A549 (cell line): ENCODE measurements at regions not wholly inside any gene's neighbourhood (a gene's known extent, or its start where the extent isn't known, plus 50 kb on each side); places are given as distances from the start of the nearest gene placed in this dataset.

Source experiments
- ATAC-seq, 2 experiments: fragments of 200-7000 bp in 1 of 2; fragments of >200 bp in 1 of 2; cut with Nextera tagmentation in 1 of 2; cut with Tn5 transposase in 1 of 2; 3 replicates each; pipeline versions ENCODE4 v1.8.0 to v1.9.1; 2018 to 2020; ENCODE audit warnings: mild to moderate bottlenecking in 1 of 2, moderate library complexity in 1 of 2
- CTCF ChIA-PET: fragments of 300-600 bp; sonication (Branson Sonifier 250); formaldehyde crosslinking; extraction: SDS; loops from one replicate; lab custom pipeline; 2021; ENCODE audit warnings: antibody characterized with exemption, inconsistent platforms; lab: Yijun Ruan, JAX
- POLR2A ChIA-PET: fragments of 350-600 bp; formaldehyde crosslinking; extraction: SDS; loops from one replicate; lab custom pipeline; 2021; ENCODE audit warnings: antibody characterized with exemption, inconsistent platforms; lab: Yijun Ruan, JAX
- DNase-seq, 2 experiments: peaks; one replicate each; pipeline versions ENCODE4 v3.0.0 to v3.0.0-alpha.2; 2011 to 2016; ENCODE audit warnings: low read depth in 1 of 2, low spot score in 1 of 2
- FAIRE-seq: peaks from 2 replicates; lab custom pipeline; 2011; peaks lifted over from hg19 to GRCh38; lab: Jason Lieb, UNC
- H3K27ac ChIP-seq, 2 experiments: fragments of >200 bp; sonication (Bioruptor Twin); formaldehyde crosslinking; 3 replicates each; pipeline ENCODE4 v1.5.1; 2016 to 2017
- H3K4me1 ChIP-seq: fragments of >200 bp; sonication (Bioruptor Twin); formaldehyde crosslinking; 3 replicates; pipeline ENCODE4 v1.6.1; 2016
- H3K4me2 ChIP-seq: fragments of >200 bp; sonication (Bioruptor Twin); formaldehyde crosslinking; 3 replicates; pipeline ENCODE4 v1.6.1; 2016
- H3K4me3 ChIP-seq: fragments of >200 bp; sonication (Bioruptor Twin); formaldehyde crosslinking; 3 replicates; pipeline ENCODE4 v1.5.1; 2016
- H3K9me3 ChIP-seq: fragments of >200 bp; sonication (Bioruptor Twin); formaldehyde crosslinking; 3 replicates; pipeline ENCODE4 v1.6.1; 2016
- CBX2 ChIP-seq: fragments of 200-600 bp; sonication (generic); IDR thresholded peaks from 2 replicates; pipeline ENCODE4 v1.6.1; 2016; ENCODE audit warnings: low read depth, mild to moderate bottlenecking, borderline replicate concordance
- CBX8 ChIP-seq: fragments of 200-600 bp; sonication (generic); IDR thresholded peaks from 2 replicates; pipeline ENCODE4 v1.6.1; 2016
- EP300 ChIP-seq, 2 experiments: fragments of >200 bp; sonication (Bioruptor Twin); formaldehyde crosslinking; IDR thresholded peaks; 2 replicates in 1 of 2; 3 replicates in 1 of 2; pipeline ENCODE4 v1.6.1; 2016 to 2017
- ESRRA ChIP-seq: fragments of 150-350 bp; IDR thresholded peaks from 2 replicates; pipeline ENCODE4 v1.6.1; 2014; ENCODE audit warnings: mild to moderate bottlenecking, low read length, borderline replicate concordance
- HOXA7 ChIP-seq: fragments of 250-450 bp; sonication (Bioruptor Pico); IDR thresholded peaks from 2 replicates; pipeline ENCODE4 v1.5.0; 2020; ENCODE audit warnings: mild to moderate bottlenecking, moderate library complexity
- HOXB5 ChIP-seq: fragments of 250-450 bp; sonication (Bioruptor Pico); IDR thresholded peaks from 2 replicates; pipeline ENCODE4 v1.5.0; 2020; ENCODE audit warnings: mild to moderate bottlenecking, moderate library complexity
- JUNB ChIP-seq: fragments of >200 bp; sonication (Bioruptor Twin); formaldehyde crosslinking; IDR thresholded peaks from 2 replicates; pipeline ENCODE4 v1.6.1; 2016
- MAZ ChIP-seq: fragments of 150-350 bp; IDR thresholded peaks from 2 replicates; pipeline ENCODE4 v1.6.1; 2014; ENCODE audit warnings: antibody characterized with exemption, low read depth, low read length, borderline replicate concordance
- NFE2L2 ChIP-seq: fragments of 150-350 bp; conservative IDR thresholded peaks from 2 replicates; pipeline ENCODE4 v1.6.1; 2014; ENCODE audit warnings: low read length
- POLR2A ChIP-seq: IDR thresholded peaks from 2 replicates; pipeline ENCODE4 v1.6.1; 2012; ENCODE audit warnings: mild to moderate bottlenecking, low read length
- RAD21 ChIP-seq, 2 experiments: fragments of >200 bp in 1 of 2; sonication (Bioruptor Twin) in 1 of 2; formaldehyde crosslinking in 1 of 2; IDR thresholded peaks in 1 of 2; conservative IDR thresholded peaks in 1 of 2; 2 replicates in 1 of 2; 3 replicates in 1 of 2; pipeline ENCODE4 v1.6.1; 2012 to 2018; ENCODE audit warnings: inconsistent platforms in 1 of 2
- RARB ChIP-seq: fragments of 250-450 bp; sonication (Bioruptor Pico); IDR thresholded peaks from 2 replicates; pipeline ENCODE4 v1.8.0; 2021; ENCODE audit warnings: mild to moderate bottlenecking, moderate library complexity
- RFX5 ChIP-seq: fragments of 450-650 bp; IDR thresholded peaks from 2 replicates; pipeline ENCODE4 v1.7.1; 2014; ENCODE audit warnings: antibody characterized with exemption, mild to moderate bottlenecking, moderate library complexity
- RNF2 ChIP-seq: fragments of 200-600 bp; sonication (generic); IDR thresholded peaks from 2 replicates; pipeline ENCODE4 v1.6.1; 2016; ENCODE audit warnings: low read depth, mild to moderate bottlenecking, antibody characterized with exemption, moderate library complexity, borderline replicate concordance
- SMC3 ChIP-seq: fragments of >200 bp; sonication (Bioruptor Twin); formaldehyde crosslinking; IDR thresholded peaks from 3 replicates; pipeline ENCODE4 v1.6.1; 2018; ENCODE audit warnings: inconsistent platforms
- ZFP36 ChIP-seq: fragments of 450-650 bp; IDR thresholded peaks from 2 replicates; pipeline ENCODE4 v1.6.1; 2014; ENCODE audit warnings: borderline replicate concordance; ENCODE audit not compliant: partially characterized antibody
- WGBS: methylation state at CpG from one replicate; pipeline ENCODE4 v1.1.6; 2017; ENCODE audit errors: missing lambda C conversion rate; 5-methylcytosine and 5-hydroxymethylcytosine counted together
- TF ChIP-seq, protein P1 (sequence below): fragments of 150-350 bp; IDR thresholded peaks from 2 replicates; pipeline ENCODE4 v1.6.1; 2014; ENCODE audit warnings: low read depth, mild to moderate bottlenecking, low read length
- TF ChIP-seq, protein P2 (sequence below): fragments of 450-650 bp; IDR thresholded peaks from 2 replicates; pipeline ENCODE4 v1.6.1; 2014; ENCODE audit warnings: antibody characterized with exemption
- TF ChIP-seq, protein P3 (sequence below): IDR thresholded peaks from 2 replicates; pipeline ENCODE4 v1.6.1; 2012; ENCODE audit warnings: low read depth, borderline replicate concordance

DNA sequence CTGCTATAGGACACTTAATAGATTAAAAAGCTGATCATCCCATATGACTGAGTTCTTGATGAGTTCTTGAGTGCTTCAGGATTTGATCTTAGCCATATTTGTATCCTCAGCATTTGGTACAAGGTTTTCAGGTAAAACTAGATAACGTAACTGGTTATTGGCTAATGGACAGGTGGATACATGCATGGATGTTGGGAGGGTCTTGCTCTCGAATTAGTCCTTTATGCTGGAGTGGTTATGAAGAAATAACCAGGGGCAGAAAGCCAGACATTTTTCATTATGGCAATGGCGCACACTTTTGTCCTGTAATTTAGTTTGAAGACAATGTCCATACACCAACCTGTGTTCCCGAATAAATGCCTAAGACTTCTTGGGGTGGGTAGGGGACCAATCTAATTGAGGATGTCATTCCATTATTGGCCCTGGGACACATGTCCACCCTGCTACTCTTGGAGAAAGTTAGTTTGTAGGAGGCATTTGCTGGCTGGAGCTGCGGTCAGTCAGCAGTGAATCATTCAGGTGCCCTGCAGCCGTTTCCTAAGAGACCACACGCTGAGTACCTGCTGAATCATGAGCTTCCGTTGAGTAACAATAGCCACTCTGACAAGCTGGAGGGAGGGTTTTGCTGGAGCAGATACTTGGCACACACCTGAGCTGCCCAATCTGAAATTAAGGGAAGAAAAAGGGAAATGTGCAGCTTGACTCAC is 194.4 kb downstream of the FOXA2 start (continued):
- TF ChIP-seq CBX2 (no peak), RARB (CRISPR knock-in tag) (no peak), EP300 (IDR thresholded peaks at IDR 0.05) (peak; percentile 77 to 86; a peak in 3 of 5 replicates), ZFP36 (no peak), RFX5 (0 out of 2 replicates have a peak, but pooled peaks have one; percentile 23), RNF2 (no peak), SMC3 (peak; percentile 64), ESRRA (no peak), NFE2L2 (no peak)
- TF ChIP-seq, protein P1, sequence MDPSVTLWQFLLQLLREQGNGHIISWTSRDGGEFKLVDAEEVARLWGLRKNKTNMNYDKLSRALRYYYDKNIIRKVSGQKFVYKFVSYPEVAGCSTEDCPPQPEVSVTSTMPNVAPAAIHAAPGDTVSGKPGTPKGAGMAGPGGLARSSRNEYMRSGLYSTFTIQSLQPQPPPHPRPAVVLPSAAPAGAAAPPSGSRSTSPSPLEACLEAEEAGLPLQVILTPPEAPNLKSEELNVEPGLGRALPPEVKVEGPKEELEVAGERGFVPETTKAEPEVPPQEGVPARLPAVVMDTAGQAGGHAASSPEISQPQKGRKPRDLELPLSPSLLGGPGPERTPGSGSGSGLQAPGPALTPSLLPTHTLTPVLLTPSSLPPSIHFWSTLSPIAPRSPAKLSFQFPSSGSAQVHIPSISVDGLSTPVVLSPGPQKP: no peak
- TF ChIP-seq, protein P2, sequence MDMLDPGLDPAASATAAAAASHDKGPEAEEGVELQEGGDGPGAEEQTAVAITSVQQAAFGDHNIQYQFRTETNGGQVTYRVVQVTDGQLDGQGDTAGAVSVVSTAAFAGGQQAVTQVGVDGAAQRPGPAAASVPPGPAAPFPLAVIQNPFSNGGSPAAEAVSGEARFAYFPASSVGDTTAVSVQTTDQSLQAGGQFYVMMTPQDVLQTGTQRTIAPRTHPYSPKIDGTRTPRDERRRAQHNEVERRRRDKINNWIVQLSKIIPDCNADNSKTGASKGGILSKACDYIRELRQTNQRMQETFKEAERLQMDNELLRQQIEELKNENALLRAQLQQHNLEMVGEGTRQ: no peak
- TF ChIP-seq, protein P3, sequence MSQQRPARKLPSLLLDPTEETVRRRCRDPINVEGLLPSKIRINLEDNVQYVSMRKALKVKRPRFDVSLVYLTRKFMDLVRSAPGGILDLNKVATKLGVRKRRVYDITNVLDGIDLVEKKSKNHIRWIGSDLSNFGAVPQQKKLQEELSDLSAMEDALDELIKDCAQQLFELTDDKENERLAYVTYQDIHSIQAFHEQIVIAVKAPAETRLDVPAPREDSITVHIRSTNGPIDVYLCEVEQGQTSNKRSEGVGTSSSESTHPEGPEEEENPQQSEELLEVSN: no peak

DNA sequence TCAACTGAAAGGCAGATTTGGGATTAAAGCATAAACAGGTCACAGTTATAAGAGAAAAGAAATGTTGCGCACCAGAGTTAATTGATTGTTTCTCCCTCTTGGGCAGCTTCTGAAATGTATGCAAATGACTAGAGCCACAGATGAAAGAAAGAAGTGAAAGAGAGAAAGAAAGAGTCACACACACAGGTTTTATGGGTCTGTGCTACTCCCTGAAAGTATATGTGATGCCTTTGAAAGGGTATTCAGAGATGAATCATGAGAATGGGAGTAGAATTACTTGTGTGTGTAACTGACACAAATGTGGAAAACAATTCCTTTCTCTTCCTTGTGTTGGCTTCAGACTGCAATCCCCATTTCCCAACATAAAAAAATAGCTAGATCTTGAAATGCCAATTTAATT is 196.9 kb downstream of the FOXA2 start:
- no peak overlapping the region for H3K4me3 ChIP-seq
- FAIRE-seq (no peak), DNase-seq (no peak), ATAC-seq (no peak)
- POLR2A ChIA-PET: interaction anchor here (0.5 kb wide), 1 partner anchor 191 kb away, joined by 6 read pairs; no protein-coding TSS in a partner anchor
- no peaks in the 10 kb centered on the region for H3K9me3 ChIP-seq
- peak overlapping the region; percentile 11; the same call in 1 of the 3 replicates for H3K4me2 ChIP-seq
- H3K27ac ChIP-seq: peak overlapping the region; percentile 67 to 83
- TF ChIP-seq ESRRA (no peak), CBX8 (no peak), HOXB5 (CRISPR knock-in tag) (no peak), RAD21 (conservative IDR thresholded peaks at IDR 0.05 in 1 of 2, IDR thresholded peaks at IDR 0.05 in 1 of 2) (no peak; a peak in 1 of 5 replicates), HOXA7 (no peak), NFE2L2 (no peak), RFX5 (no peak), SMC3 (no peak), MAZ (no peak), JUNB (no peak), POLR2A (no peak)
- TF ChIP-seq, protein P1: no peak
- TF ChIP-seq, protein P2: no peak
- 95% methylated on average over 1 of the region's 1 CpG for WGBS
- H3K4me1 ChIP-seq: peaks cover 53% of the 10 kb centered on the region
- CTCF ChIA-PET: interaction anchor here (0.7 to 7.8 kb wide), 20 partner anchors 14 to 297 kb away, joined by 3 to 134 read pairs (median 6); partner anchors contain the start of gene FOXA2
